ENCODE measurements at regions not wholly inside any gene's neighbourhood (a gene's known extent, or its start where the extent isn't known, plus 50 kb on each side); places are given as distances from the start of the nearest gene placed in this dataset.
A peak's percentile ranks its signal among the peaks of the same experiment; 100 is the strongest.

DNA sequence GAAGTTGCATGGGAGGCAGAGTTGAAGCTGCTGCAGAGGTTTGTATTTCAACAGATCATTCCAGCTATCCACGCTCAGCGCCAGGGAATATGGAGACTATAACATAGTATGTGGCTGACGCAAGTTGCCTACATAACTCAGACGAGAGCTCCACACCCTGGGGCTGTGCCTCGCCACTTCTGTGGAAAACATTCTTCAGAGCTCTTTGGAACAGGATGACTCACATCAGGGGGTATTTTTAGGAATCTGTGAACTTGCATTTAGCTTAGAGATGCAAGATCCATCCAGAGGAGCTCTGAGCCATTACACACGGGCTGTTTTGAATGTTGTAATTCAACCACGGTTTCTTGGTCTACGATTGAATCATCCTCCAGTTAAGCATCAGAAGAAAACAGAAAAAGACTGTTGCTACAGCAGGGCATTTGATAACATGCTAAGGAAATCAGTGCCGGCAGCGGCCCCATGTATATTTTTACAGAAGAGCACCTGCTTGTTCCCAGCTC is 481.5 kb upstream of the AKR1E2 start:
- TF ChIP-seq, protein P1, sequence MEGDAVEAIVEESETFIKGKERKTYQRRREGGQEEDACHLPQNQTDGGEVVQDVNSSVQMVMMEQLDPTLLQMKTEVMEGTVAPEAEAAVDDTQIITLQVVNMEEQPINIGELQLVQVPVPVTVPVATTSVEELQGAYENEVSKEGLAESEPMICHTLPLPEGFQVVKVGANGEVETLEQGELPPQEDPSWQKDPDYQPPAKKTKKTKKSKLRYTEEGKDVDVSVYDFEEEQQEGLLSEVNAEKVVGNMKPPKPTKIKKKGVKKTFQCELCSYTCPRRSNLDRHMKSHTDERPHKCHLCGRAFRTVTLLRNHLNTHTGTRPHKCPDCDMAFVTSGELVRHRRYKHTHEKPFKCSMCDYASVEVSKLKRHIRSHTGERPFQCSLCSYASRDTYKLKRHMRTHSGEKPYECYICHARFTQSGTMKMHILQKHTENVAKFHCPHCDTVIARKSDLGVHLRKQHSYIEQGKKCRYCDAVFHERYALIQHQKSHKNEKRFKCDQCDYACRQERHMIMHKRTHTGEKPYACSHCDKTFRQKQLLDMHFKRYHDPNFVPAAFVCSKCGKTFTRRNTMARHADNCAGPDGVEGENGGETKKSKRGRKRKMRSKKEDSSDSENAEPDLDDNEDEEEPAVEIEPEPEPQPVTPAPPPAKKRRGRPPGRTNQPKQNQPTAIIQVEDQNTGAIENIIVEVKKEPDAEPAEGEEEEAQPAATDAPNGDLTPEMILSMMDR (IDR thresholded peaks at IDR 0.05; ENCODE audit: insufficient read depth, low read depth, low read length): peak; percentile 19
- no peak for TF ChIP-seq EZH2 (IDR thresholded peaks at IDR 0.05; ENCODE audit: insufficient read depth, low read length)
